ENCODE measurements at regions not wholly inside any gene's neighbourhood (a gene's known extent, or its start where the extent isn't known, plus 50 kb on each side); places are given as distances from the start of the nearest gene placed in this dataset.

DNA sequence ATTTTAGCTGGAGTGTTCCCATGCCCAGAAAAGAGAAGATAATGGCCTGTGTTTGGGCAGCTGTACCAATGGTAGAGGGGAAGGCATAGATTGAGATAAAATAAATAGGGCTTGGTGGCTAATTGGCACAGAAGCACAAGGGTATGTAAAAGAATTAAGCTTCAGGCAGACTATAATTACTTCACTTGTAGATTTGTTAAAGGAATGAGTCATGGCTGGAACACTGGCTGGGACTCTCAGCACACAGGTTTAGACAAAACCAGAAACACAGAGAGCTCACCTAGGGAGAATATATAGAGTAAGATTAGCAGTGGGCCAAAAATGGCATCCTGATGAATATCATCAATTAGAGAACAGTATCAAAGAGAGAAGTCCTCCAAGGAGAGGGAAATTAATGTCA lies 198.3 kb upstream of the FIGN start:
- no peak for FAIRE-seq

More for the DNA sequence above, 198.3 kb upstream of the FIGN start:
- Histone ChIP-seq H2BK15ac (ENCODE audit: low read length) (no peak overlapping the region), H3K4me3 (ENCODE audit: extremely low read depth in 1 of 4, insufficient read depth in 2 of 4, low read depth in 3 of 4, low read length in 4 of 4) (no peak overlapping the region), H2BK20ac (ENCODE audit: low read length) (no peak overlapping the region), H3K56ac (replicated peaks; ENCODE audit: insufficient read length, low read depth, low read length) (no peak overlapping the region), H3K9ac (replicated peaks in 1 of 4; ENCODE audit: extremely low read depth in 1 of 4, low read depth in 3 of 4, low read length in 3 of 4) (no peak overlapping the region), H3K4me2 (ENCODE audit: insufficient read depth in 1 of 2, low read depth in 2 of 2, low read length in 2 of 2) (no peak overlapping the region), H3K4me1 (replicated peaks in 1 of 4; ENCODE audit: control insufficient read depth in 3 of 4, insufficient read depth in 4 of 4, low read length in 3 of 4) (no peaks in the 10 kb centered on the region), H3K79me1 (ENCODE audit: low read depth, low read length) (no peaks in the 10 kb centered on the region), H3K23me2 (ENCODE audit: low read depth, low read length) (no peaks in the 10 kb centered on the region), H2AFZ (ENCODE audit: low read length) (no peak overlapping the region), H2AK5ac (ENCODE audit: low read depth, low read length) (no peak overlapping the region), H4K5ac (ENCODE audit: insufficient read length, low read depth, low read length) (no peak overlapping the region), H4K20me1 (replicated peaks in 1 of 2; ENCODE audit: control insufficient read depth in 1 of 2, insufficient read depth in 2 of 2, low read length in 2 of 2) (no peaks in the 10 kb centered on the region), H3K14ac (ENCODE audit: insufficient read length) (no peak overlapping the region), H3K27me3 (replicated peaks in 1 of 4; ENCODE audit: control insufficient read depth in 3 of 4, extremely low read depth in 1 of 4, insufficient read depth in 3 of 4, low read length in 3 of 4) (no peaks in the 10 kb centered on the region), H3K36me3 (ENCODE audit: control insufficient read depth in 2 of 4, insufficient read depth in 4 of 4, low read length in 3 of 4) (no peaks in the 10 kb centered on the region), H4K8ac (ENCODE audit: extremely low read depth, insufficient read depth, low read length) (no peak overlapping the region), H2BK120ac (replicated peaks; ENCODE audit: low read depth, low read length) (no peak overlapping the region), H3K18ac (ENCODE audit: extremely low read depth, low read length) (no peak overlapping the region), H2BK5ac (ENCODE audit: low read depth, low read length) (no peak overlapping the region), H2BK12ac (ENCODE audit: low read depth, low read length) (no peak overlapping the region), H3K4ac (replicated peaks; ENCODE audit: insufficient read length, low read depth, low read length) (no peak overlapping the region), H3K9me3 (ENCODE audit: insufficient read depth in 2 of 2, low read depth in 1 of 2, low read length in 1 of 2) (no peaks in the 10 kb centered on the region), H4K91ac (replicated peaks; ENCODE audit: insufficient read length, low read length) (no peak overlapping the region), H3K27ac (ENCODE audit: low read depth, low read length) (no peak overlapping the region), H3K79me2 (ENCODE audit: control insufficient read depth in 1 of 2, insufficient read depth in 2 of 2, low read length in 2 of 2) (no peaks in the 10 kb centered on the region), H3K23ac (ENCODE audit: insufficient read length) (no peak overlapping the region)
- TF ChIP-seq RXRA (IDR thresholded peaks at IDR 0.05; ENCODE audit: insufficient read depth, low read depth, low read length) (no peak), HDAC6 (IDR thresholded peaks at IDR 0.05; ENCODE audit: low read depth, low read length) (no peak), ZNF274 (IDR thresholded peaks at IDR 0.05; ENCODE audit: borderline replicate concordance, extremely low read depth, low read length) (no peak), BACH1 (IDR thresholded peaks at IDR 0.05; ENCODE audit: low read length) (no peak), POU5F1 (IDR thresholded peaks at IDR 0.05; ENCODE audit: low read depth, low read length) (no peak), E2F6 (IDR thresholded peaks at IDR 0.05) (no peak), HDAC2 (IDR thresholded peaks at IDR 0.05; ENCODE audit: borderline replicate concordance in 1 of 2, low read depth in 2 of 2, low read length in 2 of 2) (no peak), CEBPB (IDR thresholded peaks at IDR 0.05; ENCODE audit: low read depth, low read length) (no peak), SP4 (IDR thresholded peaks at IDR 0.05; ENCODE audit: low read length) (no peak), RNF2 (IDR thresholded peaks at IDR 0.05; ENCODE audit: borderline replicate concordance, low read depth, low read length, missing control alignments, poor library complexity, severe bottlenecking) (no peak)
- DNase-seq (ENCODE audit: low read depth in 1 of 2, low spot score in 2 of 2) = no peak
- ChIA-PET POLR2A (ENCODE audit: partially characterized antibody) (no interaction called here), CTCF (ENCODE audit: partially characterized antibody) (interaction anchor here (1.2 kb wide), 1 partner anchor 495 kb away, joined by 3 read pairs; no protein-coding TSS in a partner anchor)

Data from H1 (cell line).